Vagina (tissue), 2 donors: ENCODE measurements at regions not wholly inside any gene's neighbourhood (a gene's known extent, or its start where the extent isn't known, plus 50 kb on each side); places are given as distances from the start of the nearest gene placed in this dataset.

ENCODE experiments used
- CTCF ChIP-seq, 3 experiments: fragments of 450-650 bp in 2 of 3; fragments of 200-600 bp in 1 of 3; sonication (generic) in 1 of 3; IDR thresholded peaks; one replicate each; pipeline ENCODE4 v1.5.1; 2017 to 2019; ENCODE audit warnings: antibody characterized with exemption in 3 of 3, mild to moderate bottlenecking in 2 of 3, moderate library complexity in 2 of 3
- POLR2A ChIP-seq, 2 donors: fragments of 450-650 bp; IDR thresholded peaks; one replicate each; pipeline ENCODE4 v1.6.1; 2017; ENCODE audit warnings: antibody characterized with exemption in 2 of 2, mild to moderate bottlenecking in 2 of 2, moderate library complexity in 2 of 2
- POLR2AphosphoS5 ChIP-seq, 2 donors: sonication (generic); formaldehyde crosslinking; IDR thresholded peaks; one replicate each; pipeline ENCODE4 v1.9.0; 2017; ENCODE audit warnings: antibody characterized with exemption in 2 of 2, mild to moderate bottlenecking in 2 of 2, low read depth in 1 of 2; ENCODE audit not compliant: insufficient read depth in 1 of 2

DNA sequence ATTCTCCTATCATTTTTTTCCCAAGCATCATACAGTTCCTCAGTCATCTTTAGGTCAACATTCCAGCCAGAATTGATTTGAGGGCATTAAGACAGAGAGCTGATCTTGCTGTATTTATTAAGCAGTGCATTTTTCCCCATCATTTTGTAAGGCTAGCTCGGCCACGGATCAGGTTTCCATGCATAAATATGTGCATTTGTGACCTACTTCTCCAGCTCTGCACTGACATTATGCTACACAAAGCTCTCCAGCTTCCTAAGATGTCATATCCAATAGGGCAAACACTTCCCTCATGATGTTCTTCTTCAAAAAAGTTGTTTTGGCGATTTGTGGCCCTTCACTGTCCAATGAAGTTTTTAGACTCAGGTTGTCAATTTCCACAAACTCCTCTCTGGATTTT is 202.6 kb downstream of the C7orf25 start:
- TF ChIP-seq CTCF (IDR thresholded peaks at IDR 0.05) (no peak), POLR2A (IDR thresholded peaks at IDR 0.05) (no peak), POLR2AphosphoS5 (IDR thresholded peaks at IDR 0.05; ENCODE audit: insufficient read depth in 1 of 2, low read depth in 1 of 2) (no peak)
